ENCODE measurements at regions not wholly inside any gene's neighbourhood (a gene's known extent, or its start where the extent isn't known, plus 50 kb on each side); places are given as distances from the start of the nearest gene placed in this dataset.
"Not testable (repeated sequence)": the region's sequence is repeated elsewhere in the genome, so short reads cannot be mapped to it uniquely, and the experiment has no call there.

DNA sequence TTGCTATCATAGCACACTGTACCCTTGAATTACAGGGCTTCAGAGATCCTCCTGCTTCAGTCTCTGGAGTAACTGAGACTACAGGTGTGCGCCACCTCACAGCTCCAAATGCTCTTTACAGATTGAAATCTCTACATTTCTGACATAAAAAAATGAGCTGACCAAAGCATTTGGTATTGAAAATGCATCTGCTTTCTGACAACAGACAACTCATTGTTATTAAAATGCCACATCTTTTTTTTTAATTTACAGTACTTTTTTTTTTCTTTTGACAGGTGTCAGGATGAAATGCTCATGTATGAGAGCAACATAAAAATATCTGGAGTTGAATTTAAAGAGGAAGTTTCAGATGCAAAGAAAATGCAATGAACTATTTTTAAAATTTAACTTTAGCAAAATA is 764.5 kb downstream of the TRAM1L1 start:
- H3K4me3 ChIP-seq = no peak overlapping the region
- TF ChIP-seq, protein P1, sequence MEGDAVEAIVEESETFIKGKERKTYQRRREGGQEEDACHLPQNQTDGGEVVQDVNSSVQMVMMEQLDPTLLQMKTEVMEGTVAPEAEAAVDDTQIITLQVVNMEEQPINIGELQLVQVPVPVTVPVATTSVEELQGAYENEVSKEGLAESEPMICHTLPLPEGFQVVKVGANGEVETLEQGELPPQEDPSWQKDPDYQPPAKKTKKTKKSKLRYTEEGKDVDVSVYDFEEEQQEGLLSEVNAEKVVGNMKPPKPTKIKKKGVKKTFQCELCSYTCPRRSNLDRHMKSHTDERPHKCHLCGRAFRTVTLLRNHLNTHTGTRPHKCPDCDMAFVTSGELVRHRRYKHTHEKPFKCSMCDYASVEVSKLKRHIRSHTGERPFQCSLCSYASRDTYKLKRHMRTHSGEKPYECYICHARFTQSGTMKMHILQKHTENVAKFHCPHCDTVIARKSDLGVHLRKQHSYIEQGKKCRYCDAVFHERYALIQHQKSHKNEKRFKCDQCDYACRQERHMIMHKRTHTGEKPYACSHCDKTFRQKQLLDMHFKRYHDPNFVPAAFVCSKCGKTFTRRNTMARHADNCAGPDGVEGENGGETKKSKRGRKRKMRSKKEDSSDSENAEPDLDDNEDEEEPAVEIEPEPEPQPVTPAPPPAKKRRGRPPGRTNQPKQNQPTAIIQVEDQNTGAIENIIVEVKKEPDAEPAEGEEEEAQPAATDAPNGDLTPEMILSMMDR (IDR thresholded peaks at IDR 0.05; ENCODE audit: low read depth, low read length) = no peak
- H3K27me3 ChIP-seq = no peaks in the 10 kb centered on the region
- H3K9me3 ChIP-seq (ENCODE audit: low read depth) = no peaks in the 10 kb centered on the region
- no peaks in the 10 kb centered on the region for H3K36me3 ChIP-seq
- no peaks in the 10 kb centered on the region for H3K4me1 ChIP-seq (ENCODE audit: low read depth)
- no peak for DNase-seq (ENCODE audit: low read depth in 1 of 2, low spot score in 1 of 2)
- no peak overlapping the region for H3K27ac ChIP-seq

DNA sequence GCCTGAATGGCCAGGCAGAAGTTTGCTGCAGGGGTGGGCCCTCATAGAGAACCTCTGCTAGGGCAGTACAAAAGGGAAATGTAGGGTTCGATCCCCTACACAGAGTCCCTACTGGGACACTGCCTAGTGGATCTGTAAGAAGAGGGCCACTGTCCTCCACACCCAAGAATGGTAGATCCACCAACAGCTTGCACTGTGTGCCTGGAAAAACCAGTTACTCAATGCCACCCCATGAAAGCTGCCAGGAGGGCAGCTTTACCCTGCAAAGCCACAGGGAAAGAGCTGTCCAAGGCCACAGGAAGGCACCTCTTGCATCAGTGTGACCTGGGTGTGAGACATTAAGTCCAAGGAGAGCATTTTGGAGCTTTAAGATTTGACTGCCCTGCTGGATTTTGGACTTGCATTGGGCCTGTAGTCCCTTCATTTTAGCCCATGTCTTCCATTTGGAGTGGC is 781.6 kb downstream of the TRAM1L1 start:
- Histone ChIP-seq H3K27me3 (no peaks in the 10 kb centered on the region), H3K36me3 (no peaks in the 10 kb centered on the region), H3K27ac (no peak overlapping the region), H3K9me3 (ENCODE audit: low read depth) (no peaks in the 10 kb centered on the region), H3K4me3 (no peak overlapping the region), H3K4me1 (ENCODE audit: low read depth) (no peaks in the 10 kb centered on the region)
- DNase-seq (ENCODE audit: low read depth in 1 of 2, low spot score in 1 of 2) = no peak
- TF ChIP-seq, protein P1 (IDR thresholded peaks at IDR 0.05; ENCODE audit: low read depth, low read length) = no peak

DNA sequence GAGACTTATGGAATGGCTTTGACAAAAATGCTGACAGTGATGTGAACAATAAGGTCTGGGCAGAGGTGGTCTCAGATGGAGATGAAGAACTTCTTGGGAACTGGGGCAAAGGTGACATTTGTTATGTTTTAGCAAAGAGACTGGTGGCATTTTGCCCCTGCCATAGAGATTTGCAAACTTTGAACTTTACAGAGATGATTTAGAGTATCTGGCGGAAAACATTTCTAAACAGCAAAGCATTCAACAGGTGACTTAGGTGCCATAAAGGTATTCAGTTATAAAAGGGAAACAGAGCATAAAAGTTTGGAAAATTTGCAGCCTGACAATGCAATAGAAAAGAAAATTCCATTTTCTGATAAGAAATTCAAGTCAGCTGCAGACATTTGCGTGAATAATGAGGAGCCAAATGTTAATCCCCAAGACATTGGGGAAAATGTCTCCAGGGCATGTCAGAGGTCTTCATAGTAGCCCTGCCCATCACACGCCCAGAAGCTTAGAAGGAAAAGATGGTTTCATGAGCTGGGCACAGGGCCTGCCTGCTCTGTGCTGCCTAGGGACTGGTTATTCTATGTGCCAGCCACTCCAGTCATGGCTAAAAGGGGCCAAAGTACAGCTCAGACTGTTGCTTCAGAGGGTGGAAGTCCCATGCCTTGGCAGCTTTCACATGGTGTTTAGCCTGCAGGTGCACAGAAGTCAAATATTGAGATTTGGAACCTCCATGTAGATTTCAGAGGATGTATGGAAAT is 782.2 kb downstream of the TRAM1L1 start:
- Histone ChIP-seq H3K27me3 (no peaks in the 10 kb centered on the region), H3K4me3 (no peak overlapping the region)

DNA sequence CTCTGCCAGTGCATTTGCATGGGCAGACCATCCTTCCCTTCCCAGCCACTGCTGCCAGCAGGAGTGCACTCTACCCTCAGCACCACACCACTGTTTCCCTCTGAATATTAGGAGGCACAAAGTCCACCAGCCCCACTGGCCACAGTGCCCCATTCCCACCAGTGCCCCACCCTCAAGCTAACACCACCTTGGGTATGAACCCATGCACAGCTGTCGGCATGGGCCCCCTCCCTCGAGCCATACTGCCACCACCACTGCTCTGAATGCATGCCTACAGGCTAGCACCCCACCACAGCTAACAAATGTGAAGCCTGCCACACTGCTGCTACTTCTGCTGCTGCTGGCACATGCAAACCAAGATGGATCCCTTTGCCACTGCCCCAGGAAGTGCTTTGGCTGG is 810.4 kb downstream of the TRAM1L1 start:
- H3K27me3 ChIP-seq = no peaks in the 10 kb centered on the region
- DNase-seq (ENCODE audit: low read depth in 1 of 2, low spot score in 1 of 2) = no peak
- TF ChIP-seq, protein P1 (IDR thresholded peaks at IDR 0.05; ENCODE audit: low read depth, low read length) = no peak
- no peak overlapping the region for H3K27ac ChIP-seq
- no peaks in the 10 kb centered on the region for H3K9me3 ChIP-seq (ENCODE audit: low read depth)
- no peaks in the 10 kb centered on the region for H3K4me1 ChIP-seq (ENCODE audit: low read depth)
- H3K36me3 ChIP-seq = no peaks in the 10 kb centered on the region
- no peak overlapping the region for H3K4me3 ChIP-seq

More for the DNA sequence above, 782.2 kb downstream of the TRAM1L1 start:
- no peaks in the 10 kb centered on the region for H3K36me3 ChIP-seq
- H3K4me1 ChIP-seq (ENCODE audit: low read depth) = no peaks in the 10 kb centered on the region
- TF ChIP-seq, protein P1 (IDR thresholded peaks at IDR 0.05; ENCODE audit: low read depth, low read length) = no peak
- H3K9me3 ChIP-seq (ENCODE audit: low read depth) = no peaks in the 10 kb centered on the region
- no peak for DNase-seq (ENCODE audit: low read depth in 1 of 2, low spot score in 1 of 2)
- no peak overlapping the region for H3K27ac ChIP-seq

DNA sequence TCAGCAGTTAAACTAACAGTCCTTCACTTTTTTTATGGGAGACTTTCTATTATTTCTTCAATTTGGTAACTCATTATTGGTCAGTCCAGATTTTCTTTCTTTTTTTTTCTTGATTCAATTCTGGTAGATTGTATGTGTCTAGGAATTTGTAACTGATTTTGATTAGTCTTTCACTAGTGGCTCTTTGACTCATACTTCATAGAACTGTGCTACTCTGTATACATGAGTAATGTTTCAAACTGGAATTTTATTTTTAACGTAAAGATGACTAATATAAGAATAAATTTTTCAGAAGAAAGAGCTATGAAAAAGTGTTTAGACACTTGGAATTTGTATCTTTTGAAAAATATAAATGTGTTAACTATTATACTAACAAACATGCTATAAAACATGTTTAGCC is 813.0 kb downstream of the TRAM1L1 start:
- Histone ChIP-seq H3K4me1 (ENCODE audit: low read depth) (no peaks in the 10 kb centered on the region), H3K9me3 (ENCODE audit: low read depth) (no peaks in the 10 kb centered on the region), H3K4me3 (no peak overlapping the region), H3K27me3 (no peaks in the 10 kb centered on the region), H3K36me3 (no peaks in the 10 kb centered on the region), H3K27ac (no peak overlapping the region)
- DNase-seq (ENCODE audit: low read depth in 1 of 2, low spot score in 1 of 2) = no peak
- TF ChIP-seq, protein P1 (IDR thresholded peaks at IDR 0.05; ENCODE audit: low read depth, low read length) = no peak

DNA sequence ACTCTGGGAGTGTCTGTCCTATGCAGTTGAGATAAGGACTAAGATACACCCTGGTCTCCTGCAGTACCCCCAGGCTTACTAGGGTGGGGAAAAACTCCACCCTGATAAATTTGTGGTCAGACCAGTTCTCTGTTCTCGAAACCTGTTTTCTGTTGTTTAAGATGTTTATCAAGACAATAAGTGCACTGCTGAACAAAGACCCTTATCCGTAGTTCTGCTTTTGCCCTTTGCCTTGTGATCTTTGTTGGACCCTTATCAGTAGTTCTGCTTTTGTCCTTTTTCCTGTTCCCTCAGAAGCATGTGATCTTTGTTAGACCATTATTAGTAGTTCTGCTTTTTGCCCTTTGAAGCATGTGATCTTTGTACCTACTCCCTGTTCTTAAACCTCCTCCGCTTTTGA is 824.4 kb downstream of the TRAM1L1 start:
- not testable (repeated sequence) for H3K27me3 ChIP-seq; H3K36me3 ChIP-seq; H3K27ac ChIP-seq; DNase-seq (ENCODE audit: low read depth in 1 of 2, low spot score in 1 of 2); H3K9me3 ChIP-seq (ENCODE audit: low read depth); H3K4me3 ChIP-seq; H3K4me1 ChIP-seq (ENCODE audit: low read depth)
